HepG2 (cell line): ENCODE measurements at regions not wholly inside any gene's neighbourhood (a gene's known extent, or its start where the extent isn't known, plus 50 kb on each side); places are given as distances from the start of the nearest gene placed in this dataset.

ENCODE experiments used
- ATAC-seq: fragments of 200-7000 bp; cut with Tn5 transposase; 3 replicates; pipeline ENCODE4 v1.9.1; 2020; ENCODE audit warnings: mild to moderate bottlenecking, moderate library complexity
- BruUV-seq: library from RNA; stranded (reverse); fragments of 400-500 nt; replicated peaks from 2 replicates; lab custom pipeline; 2021; lab: Mats Ljungman, UMichigan
- CTCF ChIA-PET: fragments of 300-600 bp; formaldehyde crosslinking; extraction: SDS; loops from one replicate; lab custom pipeline; 2021; ENCODE audit warnings: low total read pairs, inconsistent platforms, low intra/inter-chr PET ratio; lab: Yijun Ruan, JAX
- POLR2A ChIA-PET: fragments of 350-600 bp; sonication (Branson Sonifier 250); formaldehyde crosslinking; loops from one replicate; lab custom pipeline; 2020; ENCODE audit warnings: antibody characterized with exemption, inconsistent platforms; lab: Yijun Ruan, JAX
- DNase-seq: peaks from one replicate; pipeline ENCODE4 v3.0.0-alpha.2; 2015; ENCODE audit warnings: low spot score
- FAIRE-seq: peaks from 3 replicates; lab custom pipeline; 2011; peaks lifted over from hg19 to GRCh38; lab: Jason Lieb, UNC
- H2AFZ ChIP-seq: one replicate; pipeline ENCODE4 v1.6.1; 2011; ENCODE audit warnings: low read length, inconsistent platforms
- H3K27ac ChIP-seq: fragments of 300-600 bp; 3 replicates; pipeline ENCODE4 v1.8.0; 2011; ENCODE audit warnings: mixed run types, mild to moderate bottlenecking, mixed read lengths, low read length, inconsistent platforms; ENCODE audit not compliant: insufficient read depth; ENCODE audit errors: extremely low read length
- H3K27me3 ChIP-seq, 2 experiments: fragments of 200-600 bp in 1 of 2; 2 replicates in 1 of 2; 3 replicates in 1 of 2; pipeline versions ENCODE4 v1.6.0 to v1.8.0; 2011; ENCODE audit warnings: low read length in 2 of 2, mild to moderate bottlenecking in 2 of 2, moderate library complexity in 2 of 2, inconsistent platforms in 1 of 2; ENCODE audit not compliant: insufficient read depth in 2 of 2, control insufficient read depth in 1 of 2
- H3K36me3 ChIP-seq, 2 experiments: fragments of 200-600 bp in 1 of 2; replicated peaks in 1 of 2; 2 replicates in 1 of 2; 3 replicates in 1 of 2; pipeline versions ENCODE4 v1.5.1 to v1.8.0; 2011; ENCODE audit warnings: low read length in 2 of 2, inconsistent platforms in 1 of 2; ENCODE audit not compliant: insufficient read depth in 2 of 2, control insufficient read depth in 1 of 2
- H3K4me1 ChIP-seq: 2 replicates; pipeline ENCODE4 v1.5.1; 2012; ENCODE audit warnings: low read length, inconsistent platforms; ENCODE audit not compliant: insufficient read depth
- H3K4me2 ChIP-seq: 2 replicates; pipeline ENCODE4 v1.6.0; 2011; ENCODE audit warnings: low read depth, low read length, inconsistent platforms
- H3K4me3 ChIP-seq, 3 experiments: fragments of 200-600 bp in 1 of 3; sonication (generic), shearing (Covaris generic) in 1 of 3; replicated peaks in 1 of 3; 2 replicates each; pipeline ENCODE4 v1.5.1; 2011 to 2016; ENCODE audit warnings: low read length in 3 of 3, inconsistent platforms in 2 of 3, low read depth in 2 of 3, mild to moderate bottlenecking in 2 of 3, control low read depth in 1 of 3, mixed read lengths in 1 of 3; ENCODE audit not compliant: insufficient read depth in 1 of 3
- H3K79me2 ChIP-seq: one replicate; pipeline ENCODE4 v1.6.1; 2011; ENCODE audit warnings: low read length, inconsistent platforms; ENCODE audit not compliant: insufficient read depth
- H3K9ac ChIP-seq: 2 replicates; pipeline ENCODE4 v1.6.0; 2011; ENCODE audit warnings: mild to moderate bottlenecking, low read depth, low read length, inconsistent platforms; ENCODE audit not compliant: insufficient read depth
- H3K9me3 ChIP-seq: 2 replicates; pipeline ENCODE4 v1.5.1; 2012; ENCODE audit warnings: mild to moderate bottlenecking, low read length
- H4K20me1 ChIP-seq: 2 replicates; pipeline ENCODE4 v1.6.0; 2011; ENCODE audit warnings: inconsistent platforms, mild to moderate bottlenecking, low read length, moderate library complexity; ENCODE audit not compliant: insufficient read depth
- ATM ChIP-seq: fragments of 450-650 bp; IDR thresholded peaks from 2 replicates; pipeline ENCODE4 v1.7.1; 2017; ENCODE audit warnings: mild to moderate bottlenecking, borderline replicate concordance
- DMAP1 ChIP-seq: IDR thresholded peaks from 2 replicates; pipeline ENCODE4 v1.6.1; 2016
- DR1 ChIP-seq: sonication (generic); formaldehyde crosslinking; IDR thresholded peaks from 2 replicates; pipeline ENCODE4 v1.8.0; 2021; ENCODE audit warnings: mild to moderate bottlenecking, missing genetic modification reagents, inconsistent platforms
- HMG20B ChIP-seq: conservative IDR thresholded peaks from 2 replicates; pipeline ENCODE4 v1.6.1; 2016; ENCODE audit warnings: missing genetic modification reagents, missing compliant biosample characterization
- KLF9 ChIP-seq: IDR thresholded peaks from 2 replicates; pipeline ENCODE4 v1.6.1; 2016; ENCODE audit warnings: low read depth
- TBP ChIP-seq: sonication (generic); formaldehyde crosslinking; IDR thresholded peaks from 2 replicates; pipeline ENCODE4 v1.5.0; 2020; ENCODE audit warnings: missing genetic modification reagents
- TP53 ChIP-seq: sonication (generic); formaldehyde crosslinking; conservative IDR thresholded peaks from 2 replicates; pipeline ENCODE4 v1.4.0; 2020; ENCODE audit warnings: missing genetic modification reagents
- ZBTB38 ChIP-seq: sonication (generic); formaldehyde crosslinking; IDR thresholded peaks from 2 replicates; pipeline ENCODE4 v1.5.1; 2020; ENCODE audit warnings: mild to moderate bottlenecking, missing genetic modification reagents
- ZNF44 ChIP-seq: sonication (generic); formaldehyde crosslinking; IDR thresholded peaks from 2 replicates; pipeline ENCODE4 v1.5.1; 2020; ENCODE audit warnings: mild to moderate bottlenecking, missing genetic modification reagents
- ZNF546 ChIP-seq: sonication (generic); formaldehyde crosslinking; conservative IDR thresholded peaks from 2 replicates; pipeline ENCODE4 v1.8.1; 2023; ENCODE audit warnings: mild to moderate bottlenecking, missing genetic modification reagents
- ZNF619 ChIP-seq: sonication (generic); formaldehyde crosslinking; IDR thresholded peaks from 2 replicates; pipeline ENCODE4 v1.4.0; 2020; ENCODE audit warnings: mild to moderate bottlenecking, missing genetic modification reagents
- ZNF670 ChIP-seq: sonication (generic); formaldehyde crosslinking; IDR thresholded peaks from 2 replicates; pipeline ENCODE4 v1.8.0; 2022; ENCODE audit warnings: mild to moderate bottlenecking, missing genetic modification reagents, borderline replicate concordance
- ZNF775 ChIP-seq: sonication (generic); formaldehyde crosslinking; IDR thresholded peaks from 2 replicates; pipeline ENCODE4 v1.4.0; 2020; ENCODE audit warnings: missing genetic modification reagents, mild to moderate bottlenecking, moderate library complexity, borderline replicate concordance
- WGBS: methylation state at CpG from one replicate; pipeline ENCODE4 v1.1.6; 2017; ENCODE audit warnings: low lambda C conversion rate; 5-methylcytosine and 5-hydroxymethylcytosine counted together
- in situ Hi-C: cut with HindIII; loops from 2 replicates; pipeline ENCODE4 v1.10.0; 2017; ENCODE audit warnings: low pct_unique_long_range_greater_than_20kb; ENCODE audit not compliant: extremely low pct_ligation_motif_present
- intact Hi-C: fragments of 100-400 bp; cut with micrococcal nuclease; formaldehyde crosslinking; loops from one replicate; pipeline ENCODE4 v1.10.0; 2022; ENCODE audit not compliant: unreplicated experiment
- TF ChIP-seq, protein P1 (sequence below): sonication (generic); formaldehyde crosslinking; IDR thresholded peaks from 2 replicates; pipeline ENCODE4 v1.5.1; 2020; ENCODE audit warnings: mild to moderate bottlenecking, missing genetic modification reagents, moderate library complexity
- TF ChIP-seq, protein P2 (sequence below): sonication (generic); formaldehyde crosslinking; conservative IDR thresholded peaks from 2 replicates; pipeline ENCODE4 v1.4.0; 2020; ENCODE audit warnings: mild to moderate bottlenecking, missing genetic modification reagents, moderate library complexity
- TF ChIP-seq, protein P3 (sequence below): IDR thresholded peaks from 2 replicates; pipeline ENCODE4 v1.6.1; 2016

DNA sequence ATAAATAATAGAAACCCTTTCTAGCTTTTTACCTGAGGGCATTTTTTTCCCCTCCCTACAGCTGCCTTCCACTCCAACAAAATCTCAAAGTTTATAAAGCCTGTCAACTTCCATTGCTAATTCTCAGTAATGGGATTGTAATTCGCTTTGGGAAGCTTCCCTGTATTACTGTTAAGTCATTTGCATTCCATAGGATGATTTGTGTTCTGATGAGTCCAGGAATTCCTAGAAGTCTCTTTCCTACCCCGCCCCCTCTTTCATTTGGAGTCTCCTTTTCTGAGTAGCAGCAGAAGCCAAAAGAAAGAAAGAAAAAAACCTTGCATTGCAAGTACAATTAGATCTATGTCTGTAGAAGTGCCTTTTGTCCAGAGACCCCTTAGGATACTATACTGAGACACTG, 1033.3 kb downstream of the IGSF11 start:
- Histone ChIP-seq H3K36me3 (no peaks in the 10 kb centered on the region), H3K79me2 (no peaks in the 10 kb centered on the region), H4K20me1 (no peaks in the 10 kb centered on the region), H3K4me2 (no peak overlapping the region), H3K4me1 (no peaks in the 10 kb centered on the region)
- 2% methylated on average over 2 of the region's 2 CpGs for WGBS
- ChIA-PET CTCF (no interaction called here), POLR2A (no interaction called here)
- intact Hi-C loops (no loop called here), in situ Hi-C loops (no loop called here)
- no peak for FAIRE-seq
- TF ChIP-seq ZNF775 (CRISPR knock-in tag): no peak
- TF ChIP-seq ZBTB38: no peak
- no peak for TF ChIP-seq KLF9 (CRISPR knock-in tag)
- TF ChIP-seq DMAP1 (CRISPR knock-in tag): no peak
- no peak for TF ChIP-seq ZNF619 (CRISPR knock-in tag)
- TF ChIP-seq, protein P1, sequence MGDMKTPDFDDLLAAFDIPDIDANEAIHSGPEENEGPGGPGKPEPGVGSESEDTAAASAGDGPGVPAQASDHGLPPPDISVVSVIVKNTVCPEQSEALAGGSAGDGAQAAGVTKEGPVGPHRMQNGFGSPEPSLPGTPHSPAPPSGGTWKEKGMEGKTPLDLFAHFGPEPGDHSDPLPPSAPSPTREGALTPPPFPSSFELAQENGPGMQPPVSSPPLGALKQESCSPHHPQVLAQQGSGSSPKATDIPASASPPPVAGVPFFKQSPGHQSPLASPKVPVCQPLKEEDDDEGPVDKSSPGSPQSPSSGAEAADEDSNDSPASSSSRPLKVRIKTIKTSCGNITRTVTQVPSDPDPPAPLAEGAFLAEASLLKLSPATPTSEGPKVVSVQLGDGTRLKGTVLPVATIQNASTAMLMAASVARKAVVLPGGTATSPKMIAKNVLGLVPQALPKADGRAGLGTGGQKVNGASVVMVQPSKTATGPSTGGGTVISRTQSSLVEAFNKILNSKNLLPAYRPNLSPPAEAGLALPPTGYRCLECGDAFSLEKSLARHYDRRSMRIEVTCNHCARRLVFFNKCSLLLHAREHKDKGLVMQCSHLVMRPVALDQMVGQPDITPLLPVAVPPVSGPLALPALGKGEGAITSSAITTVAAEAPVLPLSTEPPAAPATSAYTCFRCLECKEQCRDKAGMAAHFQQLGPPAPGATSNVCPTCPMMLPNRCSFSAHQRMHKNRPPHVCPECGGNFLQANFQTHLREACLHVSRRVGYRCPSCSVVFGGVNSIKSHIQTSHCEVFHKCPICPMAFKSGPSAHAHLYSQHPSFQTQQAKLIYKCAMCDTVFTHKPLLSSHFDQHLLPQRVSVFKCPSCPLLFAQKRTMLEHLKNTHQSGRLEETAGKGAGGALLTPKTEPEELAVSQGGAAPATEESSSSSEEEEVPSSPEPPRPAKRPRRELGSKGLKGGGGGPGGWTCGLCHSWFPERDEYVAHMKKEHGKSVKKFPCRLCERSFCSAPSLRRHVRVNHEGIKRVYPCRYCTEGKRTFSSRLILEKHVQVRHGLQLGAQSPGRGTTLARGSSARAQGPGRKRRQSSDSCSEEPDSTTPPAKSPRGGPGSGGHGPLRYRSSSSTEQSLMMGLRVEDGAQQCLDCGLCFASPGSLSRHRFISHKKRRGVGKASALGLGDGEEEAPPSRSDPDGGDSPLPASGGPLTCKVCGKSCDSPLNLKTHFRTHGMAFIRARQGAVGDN (CRISPR knock-in tag): no peak
- no peak for TF ChIP-seq DR1 (CRISPR knock-in tag)
- TF ChIP-seq, protein P2, sequence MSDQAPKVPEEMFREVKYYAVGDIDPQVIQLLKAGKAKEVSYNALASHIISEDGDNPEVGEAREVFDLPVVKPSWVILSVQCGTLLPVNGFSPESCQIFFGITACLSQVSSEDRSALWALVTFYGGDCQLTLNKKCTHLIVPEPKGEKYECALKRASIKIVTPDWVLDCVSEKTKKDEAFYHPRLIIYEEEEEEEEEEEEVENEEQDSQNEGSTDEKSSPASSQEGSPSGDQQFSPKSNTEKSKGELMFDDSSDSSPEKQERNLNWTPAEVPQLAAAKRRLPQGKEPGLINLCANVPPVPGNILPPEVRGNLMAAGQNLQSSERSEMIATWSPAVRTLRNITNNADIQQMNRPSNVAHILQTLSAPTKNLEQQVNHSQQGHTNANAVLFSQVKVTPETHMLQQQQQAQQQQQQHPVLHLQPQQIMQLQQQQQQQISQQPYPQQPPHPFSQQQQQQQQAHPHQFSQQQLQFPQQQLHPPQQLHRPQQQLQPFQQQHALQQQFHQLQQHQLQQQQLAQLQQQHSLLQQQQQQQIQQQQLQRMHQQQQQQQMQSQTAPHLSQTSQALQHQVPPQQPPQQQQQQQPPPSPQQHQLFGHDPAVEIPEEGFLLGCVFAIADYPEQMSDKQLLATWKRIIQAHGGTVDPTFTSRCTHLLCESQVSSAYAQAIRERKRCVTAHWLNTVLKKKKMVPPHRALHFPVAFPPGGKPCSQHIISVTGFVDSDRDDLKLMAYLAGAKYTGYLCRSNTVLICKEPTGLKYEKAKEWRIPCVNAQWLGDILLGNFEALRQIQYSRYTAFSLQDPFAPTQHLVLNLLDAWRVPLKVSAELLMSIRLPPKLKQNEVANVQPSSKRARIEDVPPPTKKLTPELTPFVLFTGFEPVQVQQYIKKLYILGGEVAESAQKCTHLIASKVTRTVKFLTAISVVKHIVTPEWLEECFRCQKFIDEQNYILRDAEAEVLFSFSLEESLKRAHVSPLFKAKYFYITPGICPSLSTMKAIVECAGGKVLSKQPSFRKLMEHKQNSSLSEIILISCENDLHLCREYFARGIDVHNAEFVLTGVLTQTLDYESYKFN: no peak
- TF ChIP-seq, protein P3, sequence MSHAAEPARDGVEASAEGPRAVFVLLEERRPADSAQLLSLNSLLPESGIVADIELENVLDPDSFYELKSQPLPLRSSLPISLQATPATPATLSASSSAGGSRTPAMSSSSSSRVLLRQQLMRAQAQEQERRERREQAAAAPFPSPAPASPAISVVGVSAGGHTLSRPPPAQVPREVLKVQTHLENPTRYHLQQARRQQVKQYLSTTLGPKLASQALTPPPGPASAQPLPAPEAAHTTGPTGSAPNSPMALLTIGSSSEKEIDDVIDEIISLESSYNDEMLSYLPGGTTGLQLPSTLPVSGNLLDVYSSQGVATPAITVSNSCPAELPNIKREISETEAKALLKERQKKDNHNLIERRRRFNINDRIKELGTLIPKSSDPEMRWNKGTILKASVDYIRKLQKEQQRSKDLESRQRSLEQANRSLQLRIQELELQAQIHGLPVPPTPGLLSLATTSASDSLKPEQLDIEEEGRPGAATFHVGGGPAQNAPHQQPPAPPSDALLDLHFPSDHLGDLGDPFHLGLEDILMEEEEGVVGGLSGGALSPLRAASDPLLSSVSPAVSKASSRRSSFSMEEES (CRISPR knock-in tag): no peak
- no peak for TF ChIP-seq HMG20B
- TF ChIP-seq ZNF670: no peak
- no peak for TF ChIP-seq ATM
- TF ChIP-seq ZNF44 (CRISPR knock-in tag): no peak
- TF ChIP-seq ZNF546 (CRISPR knock-in tag): no peak
- TF ChIP-seq TP53 (CRISPR knock-in tag): no peak
- no peak for TF ChIP-seq TBP (CRISPR knock-in tag)
- TF ChIP-seq, all 625 proteins: peak for 0
- ATAC-seq: no peak
- no TSS peak for BruUV-seq
- Histone ChIP-seq H3K9ac (no peak overlapping the region), H3K9me3 (no peaks in the 10 kb centered on the region), H3K27me3 (0 out of 5 replicates have a peak, but pooled peaks cover 0 to 3% of the 10 kb centered on the region in 2 experiments), H3K4me3 (no peak overlapping the region), H3K27ac (no peak overlapping the region), H2AFZ (no peak overlapping the region)
- no peak for DNase-seq
